ENCODE measurements at regions not wholly inside any gene's neighbourhood (a gene's known extent, or its start where the extent isn't known, plus 50 kb on each side); places are given as distances from the start of the nearest gene placed in this dataset.

DNA sequence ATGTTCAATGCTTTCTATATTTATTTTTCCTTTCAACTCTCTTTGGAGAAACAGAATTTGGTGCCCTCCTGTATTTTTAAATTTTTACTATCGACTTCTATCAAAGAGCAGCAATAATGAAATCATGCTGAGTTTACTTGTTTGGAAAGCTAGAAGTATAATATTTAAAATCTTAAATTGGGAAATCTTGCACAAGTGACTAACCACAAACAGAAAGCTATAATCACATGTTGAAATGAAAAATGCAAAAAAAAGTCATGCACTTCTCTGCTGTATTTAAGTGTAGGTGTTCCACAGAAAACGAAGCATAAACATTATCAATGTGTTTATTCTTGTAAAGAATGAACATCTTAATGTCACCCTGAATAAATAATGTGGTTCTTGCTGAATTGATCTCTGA is 306.1 kb downstream of the PCDH18 start (continued):
- TF ChIP-seq SUZ12 (IDR thresholded peaks at IDR 0.05; ENCODE audit: unreplicated experiment), result no peak
- no peak for TF ChIP-seq POLR2AphosphoS5 (IDR thresholded peaks at IDR 0.05; ENCODE audit: low read length)

DNA sequence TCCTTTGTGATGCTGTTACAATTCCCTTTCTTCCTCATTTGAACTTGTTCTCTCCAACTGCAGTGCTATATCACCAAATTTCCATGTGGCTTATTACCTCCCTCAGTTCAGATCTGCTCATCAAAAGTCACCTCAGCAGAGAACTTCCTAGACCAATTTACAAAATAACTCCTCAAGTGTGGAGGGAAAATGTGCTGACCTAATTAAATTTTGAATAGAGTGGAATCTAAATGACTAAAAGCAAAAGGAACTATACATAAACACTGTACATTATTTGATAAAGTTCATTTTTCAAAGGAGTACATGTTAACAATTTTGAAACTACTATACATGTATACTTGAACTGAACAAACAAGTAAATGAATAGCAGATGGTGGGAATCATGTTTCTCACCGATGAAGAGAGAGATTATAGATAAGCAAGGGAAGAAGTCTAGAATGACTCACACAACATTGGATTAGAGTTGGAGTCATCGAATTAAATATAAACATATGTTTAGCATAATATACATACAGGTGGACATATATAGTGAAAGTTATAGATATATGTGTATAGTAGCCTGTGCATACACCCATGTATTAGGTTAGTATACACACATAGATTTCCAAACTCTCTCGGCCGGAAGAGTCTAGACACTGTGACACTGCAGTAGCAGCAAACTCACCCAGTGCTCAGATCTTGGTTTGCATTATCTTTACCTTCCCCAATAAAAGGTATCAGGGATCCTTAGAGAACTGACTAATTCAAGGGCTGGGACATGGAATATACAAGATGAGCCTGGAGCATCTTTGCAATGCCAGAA is 318.7 kb downstream of the PCDH18 start:
- H3K79me2 ChIP-seq (ENCODE audit: control insufficient read depth, insufficient read depth, low read length), result no peaks in the 10 kb centered on the region
- DNase-seq (ENCODE audit: low read depth, low spot score), result no peak
- intact Hi-C loops (cut with micrococcal nuclease; ENCODE audit: unreplicated experiment) (no loop called here), in situ Hi-C loops (cut with MboI) (no loop called here)
- H3K27ac ChIP-seq (ENCODE audit: control insufficient read depth, insufficient read depth), result no peak overlapping the region
- no peaks in the 10 kb centered on the region for H4K20me1 ChIP-seq (ENCODE audit: control insufficient read depth, insufficient read depth)
- SMC1A ChIA-PET (ENCODE audit: uncharacterized antibody, unreplicated experiment), result no interaction called here
- H3K27me3 ChIP-seq (replicated peaks in 1 of 2; ENCODE audit: control insufficient read depth in 2 of 2, insufficient read depth in 2 of 2, low read length in 1 of 2), result no peaks in the 10 kb centered on the region
- H3K4me1 ChIP-seq (ENCODE audit: control insufficient read depth, insufficient read depth, low read length), result no peaks in the 10 kb centered on the region
- no peaks in the 10 kb centered on the region for H3K9me3 ChIP-seq (replicated peaks; ENCODE audit: control insufficient read depth, insufficient read depth, low read length)
- ATAC-seq, result no peak
- BruUV-seq (replicated peaks), result no TSS peak
- TF ChIP-seq SRF (IDR thresholded peaks at IDR 0.05; ENCODE audit: low read depth in 2 of 2, low read length in 2 of 2) (no peak), ATF7 (IDR thresholded peaks at IDR 0.05; ENCODE audit: low read depth) (no peak), HDAC2 (IDR thresholded peaks at IDR 0.05) (no peak), MYC (IDR thresholded peaks at IDR 0.05; ENCODE audit: insufficient read depth, insufficient read length, insufficient replicate concordance, low read length, severe bottlenecking) (no peak), SUZ12 (IDR thresholded peaks at IDR 0.05; ENCODE audit: unreplicated experiment) (no peak), JUNB (IDR thresholded peaks at IDR 0.05) (no peak), SMC3 (IDR thresholded peaks at IDR 0.05; ENCODE audit: borderline replicate concordance, low read length) (no peak), CBX5 (IDR thresholded peaks at IDR 0.05; ENCODE audit: low read depth) (no peak), CHD4 (IDR thresholded peaks at IDR 0.05) (no peak)
- TF ChIP-seq, protein P1, sequence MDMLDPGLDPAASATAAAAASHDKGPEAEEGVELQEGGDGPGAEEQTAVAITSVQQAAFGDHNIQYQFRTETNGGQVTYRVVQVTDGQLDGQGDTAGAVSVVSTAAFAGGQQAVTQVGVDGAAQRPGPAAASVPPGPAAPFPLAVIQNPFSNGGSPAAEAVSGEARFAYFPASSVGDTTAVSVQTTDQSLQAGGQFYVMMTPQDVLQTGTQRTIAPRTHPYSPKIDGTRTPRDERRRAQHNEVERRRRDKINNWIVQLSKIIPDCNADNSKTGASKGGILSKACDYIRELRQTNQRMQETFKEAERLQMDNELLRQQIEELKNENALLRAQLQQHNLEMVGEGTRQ (IDR thresholded peaks at IDR 0.05; ENCODE audit: borderline replicate concordance, low read depth, low read length), result no peak
- TF ChIP-seq, protein P2, sequence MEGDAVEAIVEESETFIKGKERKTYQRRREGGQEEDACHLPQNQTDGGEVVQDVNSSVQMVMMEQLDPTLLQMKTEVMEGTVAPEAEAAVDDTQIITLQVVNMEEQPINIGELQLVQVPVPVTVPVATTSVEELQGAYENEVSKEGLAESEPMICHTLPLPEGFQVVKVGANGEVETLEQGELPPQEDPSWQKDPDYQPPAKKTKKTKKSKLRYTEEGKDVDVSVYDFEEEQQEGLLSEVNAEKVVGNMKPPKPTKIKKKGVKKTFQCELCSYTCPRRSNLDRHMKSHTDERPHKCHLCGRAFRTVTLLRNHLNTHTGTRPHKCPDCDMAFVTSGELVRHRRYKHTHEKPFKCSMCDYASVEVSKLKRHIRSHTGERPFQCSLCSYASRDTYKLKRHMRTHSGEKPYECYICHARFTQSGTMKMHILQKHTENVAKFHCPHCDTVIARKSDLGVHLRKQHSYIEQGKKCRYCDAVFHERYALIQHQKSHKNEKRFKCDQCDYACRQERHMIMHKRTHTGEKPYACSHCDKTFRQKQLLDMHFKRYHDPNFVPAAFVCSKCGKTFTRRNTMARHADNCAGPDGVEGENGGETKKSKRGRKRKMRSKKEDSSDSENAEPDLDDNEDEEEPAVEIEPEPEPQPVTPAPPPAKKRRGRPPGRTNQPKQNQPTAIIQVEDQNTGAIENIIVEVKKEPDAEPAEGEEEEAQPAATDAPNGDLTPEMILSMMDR (IDR thresholded peaks at IDR 0.05 in 2 of 3, conservative IDR thresholded peaks at IDR 0.05 in 1 of 3; ENCODE audit: control insufficient read depth in 2 of 3, extremely low read depth in 1 of 3, insufficient read depth in 1 of 3, low read depth in 3 of 3, low read length in 3 of 3), result no peak
- TF ChIP-seq, protein P3, sequence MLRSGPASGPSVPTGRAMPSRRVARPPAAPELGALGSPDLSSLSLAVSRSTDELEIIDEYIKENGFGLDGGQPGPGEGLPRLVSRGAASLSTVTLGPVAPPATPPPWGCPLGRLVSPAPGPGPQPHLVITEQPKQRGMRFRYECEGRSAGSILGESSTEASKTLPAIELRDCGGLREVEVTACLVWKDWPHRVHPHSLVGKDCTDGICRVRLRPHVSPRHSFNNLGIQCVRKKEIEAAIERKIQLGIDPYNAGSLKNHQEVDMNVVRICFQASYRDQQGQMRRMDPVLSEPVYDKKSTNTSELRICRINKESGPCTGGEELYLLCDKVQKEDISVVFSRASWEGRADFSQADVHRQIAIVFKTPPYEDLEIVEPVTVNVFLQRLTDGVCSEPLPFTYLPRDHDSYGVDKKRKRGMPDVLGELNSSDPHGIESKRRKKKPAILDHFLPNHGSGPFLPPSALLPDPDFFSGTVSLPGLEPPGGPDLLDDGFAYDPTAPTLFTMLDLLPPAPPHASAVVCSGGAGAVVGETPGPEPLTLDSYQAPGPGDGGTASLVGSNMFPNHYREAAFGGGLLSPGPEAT (IDR thresholded peaks at IDR 0.05; ENCODE audit: low read depth), result no peak
- TF ChIP-seq, protein P4, sequence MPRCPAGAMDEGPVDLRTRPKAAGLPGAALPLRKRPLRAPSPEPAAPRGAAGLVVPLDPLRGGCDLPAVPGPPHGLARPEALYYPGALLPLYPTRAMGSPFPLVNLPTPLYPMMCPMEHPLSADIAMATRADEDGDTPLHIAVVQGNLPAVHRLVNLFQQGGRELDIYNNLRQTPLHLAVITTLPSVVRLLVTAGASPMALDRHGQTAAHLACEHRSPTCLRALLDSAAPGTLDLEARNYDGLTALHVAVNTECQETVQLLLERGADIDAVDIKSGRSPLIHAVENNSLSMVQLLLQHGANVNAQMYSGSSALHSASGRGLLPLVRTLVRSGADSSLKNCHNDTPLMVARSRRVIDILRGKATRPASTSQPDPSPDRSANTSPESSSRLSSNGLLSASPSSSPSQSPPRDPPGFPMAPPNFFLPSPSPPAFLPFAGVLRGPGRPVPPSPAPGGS (IDR thresholded peaks at IDR 0.05; ENCODE audit: borderline replicate concordance, insufficient read depth, low read depth, low read length, poor library complexity, severe bottlenecking), result no peak
- RAD21 ChIA-PET (ENCODE audit: unreplicated experiment), result no interaction called here
- POLR2A ChIA-PET, result no interaction called here
- H3K4me2 ChIP-seq (ENCODE audit: control insufficient read depth, insufficient read depth), result no peak overlapping the region
- no peak overlapping the region for H3K4me3 ChIP-seq
- CTCF ChIA-PET, result no interaction called here
- no peak for FAIRE-seq
- H3K9ac ChIP-seq (ENCODE audit: control insufficient read depth, insufficient read depth, low read length), result no peak overlapping the region
- 12% methylated on average over 4 of the region's 4 CpGs for WGBS (ENCODE audit: insufficient coverage, insufficient replicate concordance, low lambda C conversion rate, missing lambda C conversion rate)
- H3K36me3 ChIP-seq (ENCODE audit: control insufficient read depth in 2 of 2, insufficient read depth in 2 of 2, low read length in 1 of 2), result no peaks in the 10 kb centered on the region
- H2AFZ ChIP-seq (ENCODE audit: control insufficient read depth, low read depth, low read length), result no peak overlapping the region
